Trophoblast cell (in vitro differentiated cells and primary cell): ENCODE measurements at regions not wholly inside any gene's neighbourhood (a gene's known extent, or its start where the extent isn't known, plus 50 kb on each side); places are given as distances from the start of the nearest gene placed in this dataset.
A peak's percentile ranks its signal among the peaks of the same experiment; 100 is the strongest.
"Not testable (repeated sequence)": the region's sequence is repeated elsewhere in the genome, so short reads cannot be mapped to it uniquely, and the experiment has no call there.

Source experiments
- DNase-seq, 2 donors: peaks; one replicate each; pipeline ENCODE4 v3.0.0-alpha.2; 2016
- H2AFZ ChIP-seq: 2 replicates; pipeline ENCODE4 v1.6.1; 2013; ENCODE audit warnings: low read length, moderate library complexity, mild to moderate bottlenecking; ENCODE audit not compliant: insufficient read depth, poor library complexity
- H2AK5ac ChIP-seq: 2 replicates; pipeline ENCODE4 v1.6.1; 2013; ENCODE audit warnings: mild to moderate bottlenecking, low read length
- H2BK120ac ChIP-seq: 2 replicates; pipeline ENCODE4 v1.6.1; 2013; ENCODE audit warnings: low read length, mild to moderate bottlenecking, moderate library complexity; ENCODE audit not compliant: insufficient read depth, poor library complexity
- H2BK12ac ChIP-seq: 2 replicates; pipeline ENCODE4 v1.6.1; 2013; ENCODE audit warnings: mild to moderate bottlenecking, low read length, moderate library complexity
- H2BK5ac ChIP-seq: 2 replicates; pipeline ENCODE4 v1.6.1; 2013; ENCODE audit warnings: low read length, low read depth, moderate library complexity, mild to moderate bottlenecking; ENCODE audit not compliant: poor library complexity
- H3K14ac ChIP-seq: 2 replicates; pipeline ENCODE4 v1.6.1; 2013; ENCODE audit warnings: mild to moderate bottlenecking, low read length
- H3K18ac ChIP-seq: 2 replicates; pipeline ENCODE4 v1.6.1; 2013; ENCODE audit warnings: mild to moderate bottlenecking, low read length
- H3K23ac ChIP-seq: 2 replicates; pipeline ENCODE4 v1.6.1; 2013; ENCODE audit warnings: low read length
- H3K27ac ChIP-seq: 2 replicates; pipeline ENCODE4 v1.5.1; 2013; ENCODE audit warnings: low read depth, mild to moderate bottlenecking, inconsistent platforms, low read length, moderate library complexity
- H3K27me3 ChIP-seq: 2 replicates; pipeline ENCODE4 v1.6.1; 2013; ENCODE audit warnings: inconsistent platforms, mild to moderate bottlenecking, low read length, moderate library complexity; ENCODE audit not compliant: insufficient read depth
- H3K36me3 ChIP-seq, 2 experiments: 1 replicate in 1 of 2; 2 replicates in 1 of 2; pipeline ENCODE4 v1.6.1; 2013; ENCODE audit warnings: low read length in 2 of 2, mild to moderate bottlenecking in 2 of 2, moderate library complexity in 1 of 2; ENCODE audit not compliant: insufficient read depth in 2 of 2, control insufficient read depth in 1 of 2
- H3K4ac ChIP-seq: 2 replicates; pipeline ENCODE4 v1.6.1; 2013; ENCODE audit warnings: low read depth, mild to moderate bottlenecking, low read length, moderate library complexity
- H3K4me1 ChIP-seq, 2 experiments: 1 replicate in 1 of 2; 2 replicates in 1 of 2; pipeline ENCODE4 v1.6.1; 2013; ENCODE audit warnings: low read length in 2 of 2, mild to moderate bottlenecking in 2 of 2, moderate library complexity in 1 of 2; ENCODE audit not compliant: insufficient read depth in 2 of 2, control insufficient read depth in 1 of 2
- H3K4me2 ChIP-seq: 2 replicates; pipeline ENCODE4 v1.6.1; 2013; ENCODE audit warnings: inconsistent platforms, mild to moderate bottlenecking, low read length, moderate library complexity
- H3K4me3 ChIP-seq: 2 replicates; pipeline ENCODE4 v1.5.1; 2013; ENCODE audit warnings: mild to moderate bottlenecking, low read depth, low read length, inconsistent platforms
- H3K79me1 ChIP-seq: one replicate; pipeline ENCODE4 v1.6.1; 2013; ENCODE audit warnings: low read length
- H3K79me2 ChIP-seq: 2 replicates; pipeline ENCODE4 v1.6.1; 2013; ENCODE audit warnings: low read length, mild to moderate bottlenecking; ENCODE audit not compliant: control insufficient read depth, insufficient read depth, poor library complexity
- H3K9ac ChIP-seq: 2 replicates; pipeline ENCODE4 v1.6.1; 2013; ENCODE audit warnings: mild to moderate bottlenecking, low read length
- H3K9me3 ChIP-seq: 2 replicates; pipeline ENCODE4 v1.6.1; 2013; ENCODE audit warnings: low read depth, mild to moderate bottlenecking, control low read depth, inconsistent platforms, low read length; ENCODE audit not compliant: insufficient read depth
- H4K12ac ChIP-seq: 2 replicates; pipeline ENCODE4 v1.6.1; 2013; ENCODE audit warnings: low read depth, mild to moderate bottlenecking, low read length, moderate library complexity
- H4K8ac ChIP-seq: 2 replicates; pipeline ENCODE4 v1.6.1; 2013; ENCODE audit warnings: low read depth, mild to moderate bottlenecking, low read length, moderate library complexity
- H4K91ac ChIP-seq: one replicate; pipeline ENCODE4 v1.6.1; 2013; ENCODE audit warnings: low read depth, mild to moderate bottlenecking, low read length, moderate library complexity
- WGBS: extraction: QIAGEN DNeasy Blood & Tissue Kit; methylation state at CpG from one replicate; pipeline ENCODE4 v1.1.7; 2013; ENCODE audit warnings: missing lambda C conversion rate; ENCODE audit not compliant: insufficient read length, insufficient coverage; ENCODE audit errors: extremely low coverage; 5-methylcytosine and 5-hydroxymethylcytosine counted together

DNA sequence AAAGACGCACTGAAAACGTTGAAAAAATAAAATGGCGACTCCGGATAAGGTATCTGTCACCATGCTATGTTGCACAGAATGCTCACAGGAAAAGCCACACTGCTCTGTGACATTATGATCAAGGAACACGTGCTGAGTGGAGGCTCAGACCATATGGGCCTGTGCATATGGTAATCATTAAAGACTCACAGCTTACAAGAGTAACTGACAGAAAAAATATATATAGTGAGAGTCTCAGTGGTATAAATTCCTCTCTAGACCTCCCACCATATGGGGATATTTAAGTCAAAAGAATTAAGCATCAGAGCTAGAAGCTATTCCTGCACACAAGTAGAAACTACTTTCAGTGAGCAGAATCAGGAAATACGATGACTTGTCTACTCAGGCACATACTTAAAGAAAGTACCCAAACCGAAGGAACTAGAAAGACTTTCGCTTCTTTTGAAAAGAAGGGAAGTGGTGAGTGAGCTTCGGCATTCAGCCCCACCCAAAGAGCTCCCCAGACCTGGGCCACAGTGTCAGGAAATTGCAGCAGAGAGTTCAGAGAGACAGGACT lies 65.1 kb upstream of the MPP7 start:
- Histone ChIP-seq H2BK120ac (no peak overlapping the region), H3K9me3 (no peaks in the 10 kb centered on the region), H3K27ac (no peak overlapping the region), H3K79me2 (no peaks in the 10 kb centered on the region), H3K4ac (no peak overlapping the region), H3K4me3 (no peak overlapping the region), H2BK12ac (no peak overlapping the region), H4K8ac (no peak overlapping the region), H4K12ac (no peak overlapping the region), H3K4me1 (no peaks in the 10 kb centered on the region), H2AK5ac (no peak overlapping the region), H3K23ac (no peak overlapping the region), H3K27me3 (no peaks in the 10 kb centered on the region), H3K79me1 (no peaks in the 10 kb centered on the region), H2AFZ (no peak overlapping the region), H3K36me3 (no peaks in the 10 kb centered on the region), H3K4me2 (no peak overlapping the region), H4K91ac (no peak overlapping the region), H3K18ac (no peak overlapping the region), H2BK5ac (no peak overlapping the region), H3K9ac (no peak overlapping the region), H3K14ac (no peak overlapping the region)
- DNase-seq = peak in 1 of 2 donors; percentile 16
- no CpG with 5 or more reads among the region's 9 CpGs for whole genome bisulfite sequencing

DNA sequence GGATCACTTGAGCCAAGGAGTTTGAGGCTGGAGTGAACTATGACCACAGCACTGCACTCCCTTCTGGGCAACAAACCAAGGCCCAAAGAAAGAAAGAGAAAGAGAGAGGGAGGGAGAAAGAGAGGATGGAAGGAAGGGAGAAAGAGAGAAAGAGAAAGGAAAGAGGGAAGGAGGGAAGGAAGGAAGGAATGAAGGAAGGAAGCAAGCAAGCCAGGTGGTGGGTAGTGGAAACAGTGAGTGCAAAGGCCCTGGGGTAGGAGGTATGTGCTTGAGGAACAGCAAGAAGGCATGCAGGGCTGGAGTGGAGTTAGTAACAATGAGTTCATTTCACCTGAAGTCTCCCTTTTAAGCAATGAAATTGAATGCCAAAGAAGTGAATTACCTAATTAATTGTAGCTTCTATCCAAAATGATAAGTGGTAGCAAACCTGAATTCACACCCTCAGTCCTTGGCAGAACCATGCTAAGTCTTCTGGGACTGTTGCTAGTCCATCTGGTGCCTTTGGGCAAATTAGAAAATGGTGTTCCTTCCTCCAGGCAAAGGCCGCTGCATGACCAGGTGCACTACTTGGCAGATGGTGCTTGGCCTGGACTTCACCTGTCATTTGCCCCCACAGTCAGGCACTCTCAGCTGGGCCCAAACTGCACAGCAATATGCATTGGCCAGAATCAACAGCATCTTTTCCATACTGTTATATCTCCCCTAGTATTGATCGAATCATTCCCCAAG lies 67.4 kb upstream of the MPP7 start:
- H3K27ac ChIP-seq = no peak overlapping the region
- H3K27me3 ChIP-seq = no peaks in the 10 kb centered on the region
- DNase-seq = no peak
- H3K23ac ChIP-seq = no peak overlapping the region
- H3K18ac ChIP-seq = no peak overlapping the region
- H4K91ac ChIP-seq = no peak overlapping the region
- H3K4ac ChIP-seq = no peak overlapping the region
- H3K4me3 ChIP-seq = no peak overlapping the region
- no peak overlapping the region for H2BK12ac ChIP-seq
- no peak overlapping the region for H3K4me2 ChIP-seq
- H3K79me1 ChIP-seq = peaks cover 2% of the 10 kb centered on the region
- no CpG with 5 or more reads among the region's 2 CpGs for WGBS
- H3K36me3 ChIP-seq = no peaks in the 10 kb centered on the region
- no peak overlapping the region for H3K14ac ChIP-seq
- H3K9ac ChIP-seq = no peak overlapping the region
- no peak overlapping the region for H2BK120ac ChIP-seq
- H4K8ac ChIP-seq = no peak overlapping the region
- H2AFZ ChIP-seq = no peak overlapping the region
- H4K12ac ChIP-seq = no peak overlapping the region
- H3K4me1 ChIP-seq = peaks cover 0 to 2% of the 10 kb centered on the region in 2 experiments
- H2AK5ac ChIP-seq = no peak overlapping the region
- H3K9me3 ChIP-seq = no peaks in the 10 kb centered on the region
- no peak overlapping the region for H2BK5ac ChIP-seq
- H3K79me2 ChIP-seq = no peaks in the 10 kb centered on the region

GRCh38 chr10:28371638-28372037 lies 68.8 kb upstream of the MPP7 start:
- not testable (repeated sequence) for H3K4me2 ChIP-seq, H2AK5ac ChIP-seq, H3K27ac ChIP-seq, H3K4me1 ChIP-seq, H3K23ac ChIP-seq, H4K8ac ChIP-seq, H2BK12ac ChIP-seq, H3K9me3 ChIP-seq, H4K12ac ChIP-seq, DNase-seq, H3K9ac ChIP-seq, H3K4me3 ChIP-seq, H2BK5ac ChIP-seq, H3K36me3 ChIP-seq, H4K91ac ChIP-seq, H3K27me3 ChIP-seq, H2BK120ac ChIP-seq, H2AFZ ChIP-seq, H3K79me2 ChIP-seq, H3K4ac ChIP-seq, H3K18ac ChIP-seq, H3K14ac ChIP-seq
- no CpG with 5 or more reads among the region's 1 CpG for WGBS
- H3K79me1 ChIP-seq = peaks cover 10% of the 10 kb centered on the region

DNA sequence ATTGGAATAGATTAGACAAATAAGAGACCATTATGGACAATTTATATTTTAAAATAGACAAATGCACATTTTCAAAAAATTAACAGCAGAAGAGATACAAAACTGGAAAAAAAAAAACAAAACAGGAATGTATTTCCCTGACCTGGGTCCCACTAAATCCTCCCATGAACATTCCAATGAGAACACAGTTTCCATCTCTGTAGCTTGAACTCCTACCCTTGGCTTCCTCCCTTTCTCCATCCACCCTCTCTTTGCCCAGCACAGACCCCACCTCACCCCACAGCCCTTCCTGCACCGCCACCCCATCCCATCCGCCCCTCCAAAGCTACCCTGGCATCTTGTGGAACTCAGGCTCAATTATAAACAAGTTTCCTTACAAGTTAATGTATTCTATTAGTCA lies 71.2 kb upstream of the MPP7 start:
- Histone ChIP-seq H3K4me3 (no peak overlapping the region), H3K23ac (no peak overlapping the region), H4K8ac (no peak overlapping the region), H3K18ac (no peak overlapping the region), H3K27me3 (no peaks in the 10 kb centered on the region), H3K14ac (no peak overlapping the region), H3K79me2 (no peaks in the 10 kb centered on the region), H3K9me3 (peaks cover 3% of the 10 kb centered on the region), H3K4me1 (peaks cover 6 to 9% of the 10 kb centered on the region in 2 experiments), H2BK5ac (no peak overlapping the region), H2AFZ (no peak overlapping the region), H2BK120ac (peak overlapping the region; percentile 74), H3K9ac (no peak overlapping the region), H3K79me1 (peaks cover 11% of the 10 kb centered on the region), H3K36me3 (no peaks in the 10 kb centered on the region), H2AK5ac (no peak overlapping the region), H4K12ac (no peak overlapping the region), H3K4me2 (no peak overlapping the region), H3K4ac (no peak overlapping the region), H2BK12ac (no peak overlapping the region), H3K27ac (no peak overlapping the region), H4K91ac (peak overlapping the region; percentile 90)
- DNase-seq = no peak
- WGBS = no CpG with 5 or more reads among the region's 2 CpGs
